Right renal pelvis (tissue), 4 donors: ENCODE measurements at regions not wholly inside any gene's neighbourhood (a gene's known extent, or its start where the extent isn't known, plus 50 kb on each side); places are given as distances from the start of the nearest gene placed in this dataset.

Experiments used
- DNase-seq, 4 donors: peaks; one replicate each; pipeline ENCODE4 v3.0.0-alpha.2; 2013; ENCODE audit warnings: low read depth in 4 of 4, low spot score in 3 of 4, missing footprints in 1 of 4

DNA sequence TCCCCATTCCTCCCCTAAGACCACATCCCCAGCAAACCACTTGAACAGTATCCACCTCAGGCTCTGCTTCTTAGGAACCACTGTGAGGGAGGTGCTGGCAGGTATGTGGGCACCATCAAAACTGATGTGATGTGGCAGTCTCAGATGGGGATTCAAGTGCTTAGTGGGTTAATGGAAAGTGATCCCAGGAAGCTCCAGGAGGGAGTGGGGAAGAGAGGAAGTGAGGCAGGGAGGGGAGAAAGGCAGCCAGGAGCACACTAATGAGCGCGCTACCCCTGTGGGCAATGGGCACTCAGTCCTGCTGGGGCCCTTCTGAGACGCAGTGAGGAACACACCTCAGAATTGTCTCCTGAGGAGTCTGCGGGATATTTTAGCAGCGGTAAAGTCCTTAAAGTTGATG is 263.1 kb upstream of the MOCS1 start:
- no peak for DNase-seq

DNA sequence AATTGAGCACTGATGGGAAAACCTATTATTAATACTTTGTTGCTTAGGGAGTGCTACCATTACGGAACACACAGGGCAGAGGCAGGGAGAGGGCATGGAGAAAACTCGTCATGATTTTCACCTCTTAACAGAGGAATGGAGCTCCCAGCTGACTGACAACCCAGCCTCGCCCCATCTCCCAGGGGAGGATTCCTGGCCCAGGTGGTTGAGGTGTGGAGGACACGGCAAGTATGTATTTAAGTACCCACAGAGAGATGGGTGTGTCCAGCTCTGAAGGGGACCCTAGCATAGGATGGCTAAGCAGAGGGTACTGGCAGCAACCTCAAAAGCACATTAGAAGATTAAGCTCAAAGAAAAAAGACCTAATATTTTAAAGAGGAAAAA is 261.9 kb upstream of the MOCS1 start:
- DNase-seq: no peak

DNA sequence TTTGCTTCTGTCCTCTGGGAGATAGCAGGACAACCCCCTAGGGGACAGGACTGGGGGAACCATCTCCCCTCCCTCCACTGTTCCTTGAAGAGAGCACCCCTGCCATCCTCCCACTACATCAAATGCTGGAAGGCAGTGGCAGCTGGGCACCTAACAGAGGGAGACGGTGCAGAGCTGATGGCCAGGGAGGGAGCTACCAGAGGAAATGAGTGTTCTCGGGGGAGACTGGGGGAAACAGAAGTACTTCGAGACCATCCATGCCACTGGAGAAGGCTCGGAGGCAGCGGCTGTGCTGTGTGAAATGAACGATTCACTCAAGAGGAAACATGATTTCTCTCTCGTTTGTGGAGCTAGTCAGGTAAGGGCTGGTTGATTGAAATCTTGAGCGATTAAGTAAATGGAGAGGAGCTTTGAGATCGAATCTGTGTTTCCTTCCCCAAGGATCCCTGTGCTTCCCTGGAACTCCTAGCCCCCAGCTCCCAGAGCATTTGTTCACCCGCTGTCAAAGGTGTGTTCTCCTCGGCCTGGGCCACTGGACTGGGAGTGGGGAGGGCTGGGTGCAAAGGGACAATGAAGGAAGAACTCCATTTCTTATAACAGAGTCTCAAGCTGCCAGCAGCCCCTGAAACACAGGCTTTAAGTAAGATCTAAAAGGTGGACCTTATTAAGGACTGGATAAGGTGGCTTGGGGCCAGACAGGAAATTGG is 261.3 kb upstream of the MOCS1 start:
- DNase-seq: no peak

DNA sequence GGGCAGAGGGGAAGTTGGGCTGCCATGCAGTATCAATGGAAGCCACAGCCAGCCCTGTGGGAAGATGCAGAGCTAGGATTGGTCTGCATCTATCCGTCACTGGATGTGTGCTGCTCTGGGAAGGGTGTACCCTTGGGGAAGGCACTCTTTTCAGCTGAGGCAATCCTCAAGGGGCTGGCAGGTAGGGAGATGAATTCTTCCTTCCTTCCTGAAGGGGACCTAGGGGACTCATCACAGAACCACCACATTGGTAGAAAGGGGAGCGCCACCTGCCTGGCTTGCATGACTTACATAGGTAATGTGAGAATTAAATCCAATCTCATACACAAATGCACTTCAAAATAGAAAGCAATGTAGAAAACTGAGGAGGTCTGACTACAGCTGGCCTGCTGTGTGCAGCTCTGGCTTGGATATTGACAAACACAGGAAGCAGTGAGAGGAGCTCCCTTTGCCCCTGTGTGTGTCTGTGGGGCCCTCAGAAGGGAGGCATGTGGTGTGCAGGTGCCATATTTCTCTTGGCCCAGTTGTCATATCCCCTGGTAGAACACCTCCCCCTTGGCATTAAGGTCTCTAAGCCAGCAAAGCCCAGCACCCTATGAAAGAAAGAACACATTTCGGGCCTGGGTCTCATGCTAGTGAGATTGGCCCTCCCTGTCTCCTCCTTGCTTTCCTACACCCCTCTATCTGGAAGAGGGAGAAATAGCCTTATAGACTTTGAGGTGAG is 260.3 kb upstream of the MOCS1 start:
- no peak for DNase-seq

DNA sequence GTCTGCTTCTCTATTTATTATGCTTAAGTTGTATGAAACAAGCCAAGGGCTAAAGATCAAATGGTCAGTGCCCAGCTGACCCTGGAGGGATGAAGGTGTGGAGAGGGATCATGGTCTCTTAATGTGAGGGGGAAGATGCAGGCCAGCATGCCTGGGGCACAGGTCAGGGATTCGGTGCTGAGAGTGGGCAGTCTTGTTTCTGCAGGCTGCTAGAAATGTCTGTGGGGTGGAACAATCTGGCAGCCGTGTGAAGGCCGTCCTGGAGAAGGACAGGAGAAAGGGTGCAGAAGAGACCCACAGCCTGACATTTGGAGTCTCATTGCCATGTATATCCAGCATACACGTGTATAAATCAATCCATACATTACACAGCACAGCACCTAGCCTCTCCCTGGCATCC is 258.3 kb upstream of the MOCS1 start:
- DNase-seq: no peak

DNA sequence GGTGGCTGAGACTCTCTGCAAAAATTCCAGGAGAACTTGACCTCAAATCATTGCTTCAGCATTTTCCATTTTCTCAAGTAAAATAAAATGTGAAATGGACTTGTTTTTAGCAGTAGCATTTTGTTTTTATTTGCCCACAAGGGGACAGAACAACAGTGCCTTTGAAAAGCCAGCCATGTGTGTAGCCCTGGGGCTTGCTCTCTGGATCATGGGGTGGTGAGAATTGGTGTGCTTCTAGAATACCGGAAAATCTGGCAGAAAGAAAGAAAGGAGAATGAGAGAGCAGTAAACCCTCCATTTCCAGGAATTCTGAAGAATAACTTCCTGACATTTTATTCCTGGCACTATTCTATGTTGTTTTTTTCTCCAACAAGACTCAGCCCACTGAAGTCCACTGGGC is 254.7 kb upstream of the MOCS1 start:
- DNase-seq: no peak

DNA sequence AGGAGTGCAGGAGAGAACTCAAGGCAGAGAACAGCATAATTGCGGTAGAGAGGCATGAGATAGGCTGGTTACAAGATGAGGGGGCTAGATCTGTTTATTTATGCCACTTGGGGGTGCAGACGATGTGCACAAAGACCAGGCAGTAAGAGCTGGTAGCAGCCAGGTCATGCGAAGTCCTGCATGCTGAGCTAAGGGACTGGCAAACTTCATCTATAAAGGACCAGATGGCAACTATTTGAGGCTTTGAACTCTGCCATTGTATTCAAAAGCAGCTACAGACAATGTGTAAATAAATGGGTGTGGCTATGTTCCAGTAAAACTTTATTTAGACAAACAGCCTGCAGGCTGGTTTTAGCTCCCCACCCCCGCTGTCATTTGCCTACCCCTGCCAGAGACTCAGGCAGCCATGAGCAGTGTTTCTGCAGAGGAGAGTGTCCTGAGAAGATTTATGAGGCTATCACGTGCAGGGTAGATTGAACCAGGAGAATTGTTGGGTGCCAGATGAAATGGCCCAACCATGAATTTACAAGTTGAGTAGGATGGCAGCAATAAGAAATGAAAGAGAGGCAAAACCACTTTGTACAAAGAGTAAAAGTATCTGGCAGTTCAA is 253.4 kb upstream of the MOCS1 start:
- no peak for DNase-seq

DNA sequence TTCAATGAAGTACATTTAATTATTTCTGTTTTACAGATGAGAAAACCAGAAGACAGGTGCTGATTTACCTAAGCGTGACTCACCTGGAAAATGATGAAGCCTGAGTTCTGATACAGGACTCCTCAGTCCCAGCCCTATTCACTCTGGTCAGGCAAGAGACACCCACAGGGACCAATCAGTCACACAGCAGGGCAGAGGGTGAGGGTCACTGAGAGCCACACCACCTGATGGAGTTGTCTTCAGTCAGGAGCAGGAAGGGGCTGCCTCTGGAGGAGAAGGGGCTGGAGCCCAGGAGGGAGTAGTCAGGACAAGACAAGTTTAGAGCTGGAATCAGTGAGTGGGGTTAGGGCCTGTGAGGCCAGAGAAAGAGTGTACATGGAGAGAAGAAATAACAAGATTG is 251.2 kb upstream of the MOCS1 start:
- DNase-seq: no peak

DNA sequence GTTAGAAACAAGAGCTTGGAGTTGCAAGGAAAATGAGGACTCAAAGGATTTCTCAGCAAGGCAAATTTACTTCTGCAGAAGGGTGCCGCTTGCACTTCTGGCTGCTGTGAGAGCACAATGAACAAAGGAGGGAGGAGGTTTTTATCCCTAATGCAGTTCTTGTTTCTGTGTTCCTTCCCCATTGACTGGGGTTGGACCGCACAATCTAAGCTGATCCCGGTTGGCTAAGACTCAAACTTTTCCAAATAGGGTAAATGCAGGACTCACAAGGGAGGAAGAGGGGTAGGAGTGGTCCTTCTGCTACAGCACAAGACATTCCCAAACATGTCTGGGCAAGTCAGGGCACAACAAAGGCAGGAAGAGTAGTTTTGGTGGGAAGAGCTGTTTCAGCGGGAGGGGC is 249.6 kb upstream of the MOCS1 start:
- no peak for DNase-seq

DNA sequence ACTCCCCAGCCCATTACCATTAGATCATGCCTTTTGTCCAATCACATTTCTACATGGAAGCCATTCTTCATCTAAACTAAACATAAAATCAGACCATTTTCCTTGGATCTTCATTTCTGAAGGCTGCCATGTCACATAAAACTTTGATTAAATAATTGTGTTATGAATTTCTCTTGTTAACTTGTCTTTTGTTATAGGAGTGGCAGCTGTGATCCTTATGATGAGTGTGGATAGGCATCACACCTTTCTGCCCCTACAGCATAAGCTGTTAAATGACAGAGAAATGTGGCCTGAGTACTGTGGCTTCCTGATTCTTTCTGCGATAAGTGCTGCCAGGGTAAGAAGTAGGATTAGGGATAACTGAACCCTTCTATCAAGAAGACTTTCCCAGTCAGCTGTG is 247.1 kb upstream of the MOCS1 start:
- DNase-seq: no peak

DNA sequence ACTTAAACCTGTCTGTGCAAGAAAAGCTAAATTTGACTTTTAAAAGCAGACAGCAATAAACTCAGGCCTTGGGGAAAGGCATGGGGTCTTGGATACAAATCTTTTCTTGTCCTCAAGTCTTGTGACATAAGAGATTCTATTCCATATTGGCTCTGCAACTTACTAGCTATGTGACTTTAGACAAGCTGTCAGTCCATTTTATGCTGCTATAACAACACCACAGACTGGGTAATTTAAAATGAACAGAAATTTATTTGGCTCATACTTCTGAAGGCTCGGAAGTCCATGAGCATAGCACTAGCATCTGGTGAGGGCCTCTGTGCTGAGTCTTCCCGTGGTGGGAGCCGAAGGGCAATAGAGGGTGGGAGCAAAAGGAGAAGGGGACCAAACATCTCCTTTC is 246.0 kb upstream of the MOCS1 start:
- DNase-seq: no peak

DNA sequence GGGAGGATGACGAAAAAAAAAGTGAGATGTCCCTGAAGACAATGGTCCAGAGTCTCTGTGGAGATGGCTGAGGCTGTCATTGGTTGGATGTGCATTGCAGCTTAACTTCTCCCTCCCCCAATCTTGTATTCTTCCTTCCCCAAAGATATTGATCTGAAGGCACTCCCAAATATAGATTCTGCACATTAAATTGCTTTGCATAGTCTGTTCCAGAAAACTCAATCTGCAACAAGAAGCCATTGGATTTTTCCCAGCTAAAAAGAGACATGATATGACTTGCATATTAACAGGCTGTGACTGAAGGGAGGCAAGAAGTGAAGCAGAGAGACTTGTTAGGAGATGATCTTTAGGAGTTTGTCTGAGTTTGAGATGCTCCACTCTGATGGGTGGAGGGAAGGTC is 245.2 kb upstream of the MOCS1 start:
- no peak for DNase-seq

DNA sequence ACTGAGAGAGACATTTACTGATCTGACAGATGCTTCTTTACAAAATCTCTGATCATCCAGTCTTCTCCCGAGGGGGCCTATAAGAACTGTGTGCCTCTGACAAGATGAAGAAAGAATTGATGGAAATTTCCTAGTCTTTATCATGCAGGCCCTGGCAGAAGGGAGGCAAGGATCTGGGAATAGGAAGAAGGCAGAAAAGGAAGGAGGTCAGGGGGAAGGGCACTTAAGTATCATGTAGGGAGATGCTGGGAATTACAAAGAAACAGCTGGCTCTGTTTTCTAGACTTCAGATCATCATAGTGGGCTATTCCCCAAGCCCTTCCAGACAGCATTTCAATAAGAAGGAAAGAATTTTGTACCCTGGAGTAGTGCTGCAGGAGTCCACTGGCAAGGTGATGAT is 243.3 kb upstream of the MOCS1 start:
- DNase-seq: no peak

DNA sequence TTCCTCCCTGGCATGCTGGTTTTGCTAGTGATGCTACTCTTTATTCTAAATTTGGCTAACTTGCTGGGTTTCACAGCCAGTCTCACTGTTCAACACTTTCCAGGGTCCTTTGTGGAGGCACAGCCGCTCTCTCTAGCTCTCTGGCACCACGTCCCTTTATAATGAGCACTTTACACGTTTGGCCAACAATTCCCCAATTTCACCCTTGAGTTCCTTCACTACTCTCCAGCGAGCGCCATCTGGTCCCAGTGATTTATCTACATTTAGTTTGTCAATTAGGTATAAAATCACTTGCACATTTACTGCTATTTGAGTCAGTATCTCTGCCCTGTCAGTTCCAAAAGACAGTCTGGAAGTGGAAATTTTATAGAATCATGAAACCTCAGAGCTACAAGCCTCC is 241.9 kb upstream of the MOCS1 start:
- DNase-seq: no peak

DNA sequence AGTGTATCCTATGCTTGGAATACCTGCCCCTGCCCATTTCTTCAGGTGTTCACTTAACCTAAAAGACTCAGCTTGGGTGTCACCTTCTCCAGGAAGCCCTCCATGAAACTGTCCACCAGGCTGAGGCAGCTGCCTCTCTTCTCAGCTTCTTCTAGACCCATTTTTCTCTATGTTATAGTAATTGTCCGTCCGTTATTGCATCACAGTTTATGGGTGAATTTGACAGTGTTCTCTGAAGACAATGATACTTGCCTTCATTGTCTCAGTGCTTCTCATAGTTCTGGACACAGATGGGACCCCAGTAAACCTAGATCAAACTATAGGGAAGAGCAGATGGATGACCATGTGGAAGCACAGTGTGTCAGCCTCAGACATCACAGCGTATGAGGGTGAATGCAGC is 238.0 kb upstream of the MOCS1 start:
- no peak for DNase-seq

DNA sequence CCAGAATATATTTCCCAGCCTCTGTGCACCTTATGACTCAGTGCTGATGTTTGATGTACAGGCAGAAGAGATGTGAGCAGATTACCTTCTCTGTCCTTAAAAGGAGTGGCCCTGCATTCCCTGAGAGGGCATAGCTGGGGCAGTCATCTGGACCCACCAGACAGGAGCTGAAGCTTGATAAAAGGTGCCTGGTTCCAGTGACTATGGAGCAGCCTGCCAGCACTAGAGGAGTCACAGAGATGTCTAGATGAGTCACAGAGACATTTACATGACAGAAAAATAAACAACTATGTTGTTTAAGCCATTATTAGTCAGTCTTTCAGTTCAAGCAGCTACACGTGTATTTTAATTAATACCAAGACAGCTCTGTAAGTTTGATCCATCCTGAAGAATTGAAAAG is 237.1 kb upstream of the MOCS1 start:
- DNase-seq: no peak

DNA sequence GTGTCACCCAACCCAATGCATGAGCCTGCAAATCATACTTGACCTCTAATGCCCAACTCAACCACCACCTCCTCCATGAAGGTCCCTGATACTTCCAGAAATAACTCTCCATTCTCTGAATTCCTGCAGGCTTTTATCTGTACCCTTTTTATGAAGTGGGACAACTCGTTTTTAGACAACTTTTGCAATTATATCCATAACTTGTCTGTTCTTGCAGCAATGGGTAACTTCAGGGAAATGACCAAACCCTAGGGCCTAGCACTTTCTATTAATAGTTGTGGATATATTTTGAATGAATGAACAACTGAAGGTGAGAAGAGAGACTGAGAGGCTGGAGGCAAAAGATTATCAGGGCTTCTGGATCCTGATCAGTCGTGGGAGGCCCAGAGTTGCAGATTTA is 236.6 kb upstream of the MOCS1 start:
- DNase-seq: no peak

DNA sequence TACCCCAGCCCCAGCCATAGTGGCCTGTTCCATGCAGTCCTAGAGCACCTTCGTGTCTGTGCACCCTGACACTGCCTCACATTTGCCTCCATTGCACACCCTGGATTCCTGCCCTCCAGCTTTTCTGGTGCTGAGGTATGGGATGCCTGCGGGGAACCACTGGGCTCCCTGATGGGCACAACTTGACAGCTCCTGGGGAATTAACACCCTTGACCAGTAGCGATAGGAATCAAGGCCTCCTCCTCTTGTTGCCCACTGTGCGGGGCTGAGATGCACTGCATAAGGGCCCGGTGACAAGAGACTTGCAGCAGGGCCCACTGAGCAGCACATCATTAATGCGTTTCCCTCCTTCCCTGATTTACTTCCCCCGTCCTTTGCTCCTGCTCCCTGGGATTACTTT is 235.6 kb upstream of the MOCS1 start:
- DNase-seq: no peak

DNA sequence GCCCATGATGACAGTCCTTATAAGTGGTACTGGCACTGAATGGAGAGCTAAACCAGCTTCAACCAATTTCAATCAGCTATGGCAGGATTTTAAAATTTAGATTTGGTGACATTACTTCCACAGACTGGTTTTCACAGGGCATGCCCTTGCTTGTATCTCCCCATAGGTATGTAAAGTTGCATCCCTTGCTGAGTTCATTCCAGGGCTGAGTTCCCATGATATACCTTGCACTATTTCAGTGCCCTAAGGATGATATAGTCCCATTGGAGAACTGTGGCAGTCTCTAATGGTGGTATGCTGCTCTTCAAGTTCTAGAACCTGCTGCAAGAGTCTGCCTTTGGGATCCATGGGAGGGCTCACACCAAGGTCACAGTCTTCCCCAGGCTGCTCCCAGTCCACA is 232.7 kb upstream of the MOCS1 start:
- no peak for DNase-seq

DNA sequence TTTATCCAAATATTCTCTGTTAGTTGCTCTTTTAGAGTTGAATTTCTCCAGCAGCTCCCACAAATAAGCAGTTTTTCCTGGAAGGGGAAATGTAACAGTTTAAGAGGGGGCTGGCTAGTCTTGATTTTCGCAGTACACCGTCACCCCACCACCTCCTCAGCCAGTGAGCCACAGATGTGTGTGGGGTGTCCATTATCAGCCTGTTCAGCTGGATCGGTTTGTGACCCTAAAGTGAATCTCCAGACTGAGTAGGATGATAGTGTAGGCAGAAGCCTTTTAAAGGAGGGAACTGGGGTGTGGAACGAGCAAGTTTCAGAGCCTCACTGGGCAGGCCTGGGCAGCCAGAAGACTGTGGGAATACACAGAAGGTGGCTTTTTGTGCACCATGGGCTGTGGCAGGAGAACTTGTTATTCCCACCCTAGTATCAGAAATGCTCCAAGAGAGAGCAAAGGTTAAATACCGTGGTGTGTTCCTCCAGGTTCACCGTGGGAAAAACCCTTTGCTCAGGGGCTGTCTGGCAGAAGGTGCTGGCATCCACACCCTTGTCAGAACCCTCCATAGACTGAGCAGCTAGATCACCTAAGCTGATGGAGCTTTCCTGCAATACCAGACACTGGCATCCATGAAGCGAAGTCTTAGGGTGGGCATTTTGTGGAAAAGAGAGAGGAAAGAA is 230.9 kb upstream of the MOCS1 start:
- no peak for DNase-seq

DNA sequence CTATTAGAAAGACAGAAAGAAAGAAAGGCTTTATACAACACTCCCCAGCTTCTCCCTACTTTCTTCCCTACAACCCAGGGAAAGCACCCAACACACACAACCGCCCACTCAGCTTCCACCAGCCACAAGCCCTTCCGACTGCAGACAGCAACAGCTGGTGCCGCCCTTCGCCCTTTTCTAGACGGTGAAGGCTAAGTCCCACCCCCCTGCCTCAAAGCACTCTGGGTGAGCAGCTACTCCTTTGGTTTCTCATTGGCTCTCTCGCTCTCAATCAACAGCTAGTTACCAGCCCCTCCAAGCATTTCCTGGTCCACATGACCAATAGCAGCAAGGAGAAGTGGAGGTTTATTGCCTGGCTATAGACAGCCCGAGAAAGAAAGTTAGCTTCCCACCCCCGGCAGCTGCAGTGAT is 230.1 kb upstream of the MOCS1 start:
- no peak for DNase-seq

DNA sequence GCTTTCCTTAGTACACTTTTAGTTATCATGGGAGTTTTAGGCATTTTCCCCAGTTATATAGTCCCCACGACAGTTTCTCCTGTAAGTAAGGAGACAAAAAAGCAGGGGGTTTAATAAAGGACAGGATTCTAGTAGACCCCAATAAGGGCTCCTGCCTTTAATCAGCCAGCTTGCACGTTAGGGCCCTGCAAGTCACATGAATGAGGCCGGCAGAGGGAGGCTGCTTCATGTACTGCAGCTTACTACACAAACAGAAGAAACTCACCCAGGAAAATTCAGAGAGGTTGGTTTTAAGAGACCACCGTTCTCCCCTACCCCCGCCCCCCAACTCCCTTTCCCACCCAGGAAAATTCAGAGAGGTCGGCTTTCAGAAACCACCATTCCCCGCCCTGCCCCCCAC is 229.7 kb upstream of the MOCS1 start:
- no peak for DNase-seq
